CD8-positive, alpha-beta memory T cell (primary cell): ENCODE measurements at regions not wholly inside any gene's neighbourhood (a gene's known extent, or its start where the extent isn't known, plus 50 kb on each side); places are given as distances from the start of the nearest gene placed in this dataset.

ENCODE experiments used
- CTCF ChIA-PET: fragments of 350-600 bp; sonication (Branson Sonifier 250); formaldehyde crosslinking; loops from one replicate; lab custom pipeline; 2021; ENCODE audit warnings: antibody characterized with exemption; lab: Charles Lee
- POLR2A ChIA-PET: fragments of 350-600 bp; sonication (Branson Sonifier 250); formaldehyde crosslinking; loops from one replicate; lab custom pipeline; 2021; ENCODE audit warnings: antibody characterized with exemption; lab: Charles Lee
- DNase-seq, 5 donors: peaks; one replicate each; pipeline versions ENCODE4 v3.0.0 to v3.0.0-alpha.2; 2020 to 2022; ENCODE audit warnings: mixed read lengths in 1 of 5
- H3K27ac ChIP-seq: one replicate; pipeline ENCODE4 v1.7.0; 2013; ENCODE audit warnings: low read depth, mild to moderate bottlenecking, low read length, moderate library complexity
- H3K27me3 ChIP-seq: 2 replicates; pipeline ENCODE4 v1.7.0; 2013; ENCODE audit warnings: low read length, mild to moderate bottlenecking; ENCODE audit not compliant: insufficient read depth, poor library complexity, severe bottlenecking
- H3K36me3 ChIP-seq: 2 replicates; pipeline ENCODE4 v1.7.0; 2013; ENCODE audit warnings: mild to moderate bottlenecking, low read length, moderate library complexity; ENCODE audit not compliant: insufficient read depth
- H3K4me1 ChIP-seq: 2 replicates; pipeline ENCODE4 v1.7.0; 2013; ENCODE audit warnings: mild to moderate bottlenecking, low read length, moderate library complexity; ENCODE audit not compliant: insufficient read depth
- H3K4me3 ChIP-seq: 2 replicates; pipeline ENCODE4 v1.7.0; 2013; ENCODE audit warnings: mild to moderate bottlenecking, low read length
- H3K9me3 ChIP-seq: 2 replicates; pipeline ENCODE4 v1.7.0; 2013; ENCODE audit warnings: mild to moderate bottlenecking, low read length
- H3K27ac Mint-ChIP-seq, 8 donors: one replicate each; pipeline ENCODE4 v1.8.0; 2020 to 2021; ENCODE audit warnings: mixed read lengths in 8 of 8, mild to moderate bottlenecking in 6 of 8, inconsistent platforms in 3 of 8, moderate library complexity in 3 of 8
- H3K27me3 Mint-ChIP-seq, 2 donors: one replicate each; pipeline ENCODE4 v1.8.0; 2020 to 2021; ENCODE audit warnings: mixed read lengths in 2 of 2, mild to moderate bottlenecking in 1 of 2, moderate library complexity in 1 of 2
- H3K36me3 Mint-ChIP-seq, 3 donors: one replicate each; pipeline ENCODE4 v1.8.0; 2020 to 2021; ENCODE audit warnings: mixed read lengths in 3 of 3, inconsistent platforms in 1 of 3, mild to moderate bottlenecking in 1 of 3
- H3K4me1 Mint-ChIP-seq, 3 donors: one replicate each; pipeline ENCODE4 v1.8.0; 2020 to 2021; ENCODE audit warnings: mixed read lengths in 3 of 3, inconsistent platforms in 1 of 3, mild to moderate bottlenecking in 1 of 3
- H3K4me3 Mint-ChIP-seq, 7 donors: one replicate each; pipeline ENCODE4 v1.8.0; 2020 to 2021; ENCODE audit warnings: mixed read lengths in 7 of 7, mild to moderate bottlenecking in 6 of 7, moderate library complexity in 4 of 7, inconsistent platforms in 2 of 7
- H3K9me3 Mint-ChIP-seq, 5 donors: one replicate each; pipeline ENCODE4 v1.8.0; 2020 to 2022; ENCODE audit warnings: mixed read lengths in 5 of 5, mild to moderate bottlenecking in 3 of 5, moderate library complexity in 2 of 5, inconsistent platforms in 1 of 5

DNA sequence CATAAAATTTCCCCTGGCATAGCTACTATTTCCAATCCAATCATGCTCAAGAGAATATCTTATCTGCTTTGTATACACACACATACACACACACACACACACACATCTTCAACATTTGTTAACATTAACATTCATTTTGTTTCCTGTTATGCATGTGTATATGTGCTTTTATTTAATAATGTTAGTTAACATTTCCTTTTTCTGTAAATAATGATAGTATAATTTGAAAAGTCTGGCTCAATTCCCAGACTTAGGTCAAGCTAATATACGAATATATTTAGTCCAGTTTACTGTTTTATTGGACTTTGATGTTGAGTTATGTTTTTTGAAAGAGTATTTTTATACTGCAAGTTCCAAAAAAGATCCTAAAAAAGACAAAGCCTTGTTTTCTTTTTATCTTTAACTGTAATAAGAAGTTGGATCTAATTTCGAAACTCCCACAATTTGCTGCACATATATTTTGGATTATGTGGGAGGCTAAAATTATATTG is 1072.4 kb downstream of the EFNB2 start:
- Mint-ChIP-seq H3K27ac (no peak overlapping the region), H3K4me1 (no peaks in the 10 kb centered on the region), H3K4me3 (no peak overlapping the region), H3K36me3 (no peaks in the 10 kb centered on the region), H3K27me3 (no peaks in the 10 kb centered on the region), H3K9me3 (peaks cover 0 to 6% (median 0%) of the 10 kb centered on the region in 5 donors)
- ChIA-PET POLR2A (no interaction called here), CTCF (no interaction called here)
- H3K4me1 ChIP-seq, result no peaks in the 10 kb centered on the region
- H3K4me3 ChIP-seq, result no peak overlapping the region
- no peaks in the 10 kb centered on the region for H3K36me3 ChIP-seq
- no peak overlapping the region for H3K27ac ChIP-seq
- H3K9me3 ChIP-seq, result no peaks in the 10 kb centered on the region
- no peaks in the 10 kb centered on the region for H3K27me3 ChIP-seq
- no peak for DNase-seq

DNA sequence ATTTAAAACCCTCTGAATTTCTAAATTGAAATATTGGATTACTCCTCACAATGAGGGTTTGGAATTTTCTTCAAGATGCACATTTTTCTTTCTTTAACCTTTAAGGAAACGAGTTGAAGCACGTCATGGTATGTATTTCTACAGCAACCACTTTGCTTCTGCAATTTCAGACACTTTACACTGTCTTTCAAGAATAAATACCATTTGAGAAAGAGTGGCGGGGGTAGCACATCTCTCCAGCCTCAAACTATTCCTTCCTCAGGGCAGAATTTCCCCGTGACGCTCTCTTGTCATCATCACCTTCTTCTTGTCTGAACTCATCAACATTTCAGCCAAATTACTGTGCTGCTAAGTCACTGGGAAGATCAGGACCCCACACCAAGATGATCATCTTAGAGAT is 1073.4 kb downstream of the EFNB2 start:
- POLR2A ChIA-PET, result no interaction called here
- no peaks in the 10 kb centered on the region for H3K36me3 ChIP-seq
- no peaks in the 10 kb centered on the region for H3K9me3 ChIP-seq
- H3K27ac ChIP-seq, result no peak overlapping the region
- H3K27me3 ChIP-seq, result no peaks in the 10 kb centered on the region
- no peak overlapping the region for H3K27ac Mint-ChIP-seq
- H3K4me1 Mint-ChIP-seq, result no peaks in the 10 kb centered on the region
- DNase-seq, result no peak
- H3K36me3 Mint-ChIP-seq, result no peaks in the 10 kb centered on the region
- no peaks in the 10 kb centered on the region for H3K4me1 ChIP-seq
- H3K27me3 Mint-ChIP-seq, result no peaks in the 10 kb centered on the region
- CTCF ChIA-PET, result no interaction called here
- H3K4me3 Mint-ChIP-seq, result no peak overlapping the region
- peaks cover 0 to 6% (median 0%) of the 10 kb centered on the region in 5 donors for H3K9me3 Mint-ChIP-seq
- H3K4me3 ChIP-seq, result no peak overlapping the region

DNA sequence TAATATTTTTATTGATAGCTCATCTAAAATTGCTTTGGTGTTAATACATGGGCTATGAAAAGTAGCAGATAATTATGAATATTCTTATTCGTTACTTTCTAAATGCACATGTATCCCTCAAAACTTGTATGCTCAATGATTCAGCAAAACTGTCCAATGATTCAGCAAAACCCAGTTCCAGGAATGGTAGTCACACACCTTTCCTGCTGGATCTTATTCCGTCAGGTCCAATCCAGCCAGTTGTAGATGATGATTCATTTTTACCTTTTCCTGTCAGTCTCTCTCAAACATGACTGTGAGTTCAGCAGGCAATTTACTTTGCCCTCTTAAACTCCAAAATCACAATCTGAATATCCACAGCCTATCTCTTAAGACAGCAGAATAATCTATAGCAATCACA is 1082.6 kb downstream of the EFNB2 start:
- Histone ChIP-seq H3K4me3 (no peak overlapping the region), H3K36me3 (no peaks in the 10 kb centered on the region), H3K27ac (no peak overlapping the region), H3K27me3 (no peaks in the 10 kb centered on the region), H3K4me1 (no peaks in the 10 kb centered on the region), H3K9me3 (no peaks in the 10 kb centered on the region)
- ChIA-PET POLR2A (no interaction called here), CTCF (no interaction called here)
- H3K36me3 Mint-ChIP-seq, result no peaks in the 10 kb centered on the region
- peaks cover 0 to 17% (median 0%) of the 10 kb centered on the region in 5 donors for H3K9me3 Mint-ChIP-seq
- no peak overlapping the region for H3K4me3 Mint-ChIP-seq
- no peaks in the 10 kb centered on the region for H3K27me3 Mint-ChIP-seq
- no peak for DNase-seq
- H3K27ac Mint-ChIP-seq, result no peak overlapping the region
- no peaks in the 10 kb centered on the region for H3K4me1 Mint-ChIP-seq

DNA sequence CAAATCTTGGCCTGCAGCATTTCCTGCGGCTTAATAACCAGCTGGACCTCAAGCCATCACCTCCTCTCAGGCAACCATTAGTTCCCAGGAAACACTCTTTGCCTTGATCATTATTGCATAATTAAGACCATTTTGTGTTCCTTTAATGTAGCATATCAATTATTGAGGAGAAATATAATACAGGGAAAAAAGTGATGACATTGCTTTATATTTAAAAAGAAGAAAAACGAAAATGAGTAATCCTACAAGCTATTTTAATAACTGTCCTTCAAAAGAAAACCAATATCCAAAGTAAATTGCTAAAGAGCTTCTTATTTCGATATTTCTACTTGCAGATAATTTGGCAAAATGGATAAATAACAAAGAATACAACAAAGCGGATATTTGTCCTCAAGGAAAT is 1084.7 kb downstream of the EFNB2 start:
- Histone ChIP-seq H3K4me3 (no peak overlapping the region), H3K27ac (no peak overlapping the region), H3K9me3 (no peaks in the 10 kb centered on the region), H3K27me3 (no peaks in the 10 kb centered on the region), H3K36me3 (no peaks in the 10 kb centered on the region), H3K4me1 (no peaks in the 10 kb centered on the region)
- Mint-ChIP-seq H3K27me3 (no peaks in the 10 kb centered on the region), H3K27ac (no peak overlapping the region), H3K9me3 (peaks cover 0 to 16% (median 0%) of the 10 kb centered on the region in 5 donors), H3K36me3 (no peaks in the 10 kb centered on the region), H3K4me1 (peaks cover 0 to 3% (median 3%) of the 10 kb centered on the region in 3 donors), H3K4me3 (no peak overlapping the region)
- POLR2A ChIA-PET, result no interaction called here
- CTCF ChIA-PET, result no interaction called here
- no peak for DNase-seq

DNA sequence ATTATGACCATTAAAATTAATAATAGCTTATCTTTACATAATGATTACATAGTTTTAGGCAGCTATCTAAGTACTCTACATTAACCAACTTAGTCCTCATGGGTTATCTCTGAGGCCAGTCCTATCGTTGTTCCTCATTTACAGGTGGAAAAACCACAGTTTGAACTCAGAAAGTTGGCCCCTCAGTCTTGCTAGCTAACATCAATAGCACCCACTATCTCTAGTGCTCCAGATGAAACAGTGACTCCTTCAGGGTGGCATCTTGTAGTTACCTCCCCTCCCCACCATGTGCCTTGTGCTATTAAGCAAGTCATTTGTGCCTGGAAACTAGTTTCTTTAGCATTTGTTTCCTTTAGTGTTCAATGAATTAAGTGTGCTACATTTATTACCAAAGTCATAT is 1086.7 kb downstream of the EFNB2 start:
- Mint-ChIP-seq H3K27ac (no peak overlapping the region), H3K36me3 (no peaks in the 10 kb centered on the region), H3K9me3 (peaks cover 0 to 6% (median 0%) of the 10 kb centered on the region in 5 donors), H3K4me3 (no peak overlapping the region), H3K27me3 (no peaks in the 10 kb centered on the region), H3K4me1 (peaks cover 0 to 5% (median 5%) of the 10 kb centered on the region in 3 donors)
- Histone ChIP-seq H3K27me3 (no peaks in the 10 kb centered on the region), H3K27ac (no peak overlapping the region), H3K4me1 (no peaks in the 10 kb centered on the region), H3K9me3 (no peaks in the 10 kb centered on the region), H3K4me3 (no peak overlapping the region), H3K36me3 (no peaks in the 10 kb centered on the region)
- ChIA-PET POLR2A (no interaction called here), CTCF (no interaction called here)
- DNase-seq, result no peak

DNA sequence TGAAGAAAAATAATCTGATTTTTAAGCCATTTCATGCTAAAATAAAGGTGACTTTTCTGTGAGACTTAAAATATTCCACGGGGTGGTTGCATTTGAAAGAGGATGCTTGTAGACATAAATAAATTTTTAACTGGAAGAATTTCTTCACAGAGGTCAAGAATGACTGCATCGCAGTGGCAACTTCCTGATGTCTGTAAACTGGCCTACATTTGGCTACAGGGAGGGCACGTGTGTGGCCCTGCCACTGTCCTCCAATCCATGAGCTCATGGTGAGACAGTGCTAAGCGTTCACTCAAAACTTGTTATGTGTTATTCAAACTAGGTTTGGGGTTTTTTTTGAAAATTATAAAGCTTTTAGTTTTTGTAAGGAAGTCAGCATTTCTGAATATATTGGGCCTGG is 1089.3 kb downstream of the EFNB2 start:
- no peaks in the 10 kb centered on the region for H3K9me3 ChIP-seq
- Mint-ChIP-seq H3K4me1 (peaks cover 0 to 5% (median 5%) of the 10 kb centered on the region in 3 donors), H3K27ac (no peak overlapping the region), H3K9me3 (peaks cover 0 to 2% (median 0%) of the 10 kb centered on the region in 5 donors), H3K36me3 (no peaks in the 10 kb centered on the region), H3K4me3 (peak overlapping the region in 1 of 7 donors; percentile 30), H3K27me3 (no peaks in the 10 kb centered on the region)
- H3K36me3 ChIP-seq, result no peaks in the 10 kb centered on the region
- CTCF ChIA-PET, result no interaction called here
- no peak overlapping the region for H3K4me3 ChIP-seq
- POLR2A ChIA-PET, result no interaction called here
- H3K4me1 ChIP-seq, result no peaks in the 10 kb centered on the region
- no peaks in the 10 kb centered on the region for H3K27me3 ChIP-seq
- no peak for DNase-seq
- H3K27ac ChIP-seq, result no peak overlapping the region

DNA sequence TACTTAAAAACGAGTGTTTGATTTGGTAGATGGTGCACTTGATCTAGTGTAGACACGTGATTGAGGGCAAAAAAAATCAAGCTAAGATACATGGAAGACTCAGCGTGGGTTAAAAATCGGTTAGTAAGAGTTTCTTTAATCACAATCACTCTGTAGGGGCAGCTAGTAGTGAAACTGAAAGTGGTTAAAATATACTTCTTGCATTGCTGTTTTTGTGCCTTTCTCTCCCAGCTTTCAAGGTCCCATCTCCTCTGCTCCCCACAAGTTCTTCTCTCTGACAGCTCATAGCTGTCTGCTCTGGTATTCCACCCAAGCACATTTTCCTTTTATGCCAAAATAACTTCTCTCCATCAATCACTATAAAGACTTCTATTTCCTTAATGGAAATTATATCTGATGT is 1089.7 kb downstream of the EFNB2 start:
- Histone ChIP-seq H3K27ac (no peak overlapping the region), H3K4me1 (no peaks in the 10 kb centered on the region), H3K9me3 (no peaks in the 10 kb centered on the region), H3K36me3 (no peaks in the 10 kb centered on the region), H3K4me3 (no peak overlapping the region), H3K27me3 (no peaks in the 10 kb centered on the region)
- H3K27ac Mint-ChIP-seq, result no peak overlapping the region
- peaks cover 0 to 2% (median 0%) of the 10 kb centered on the region in 5 donors for H3K9me3 Mint-ChIP-seq
- DNase-seq, result no peak
- H3K4me3 Mint-ChIP-seq, result peak overlapping the region in 4 of 7 donors; percentile 14 to 58 (median 28)
- H3K36me3 Mint-ChIP-seq, result no peaks in the 10 kb centered on the region
- ChIA-PET CTCF (no interaction called here), POLR2A (no interaction called here)
- H3K27me3 Mint-ChIP-seq, result no peaks in the 10 kb centered on the region
- H3K4me1 Mint-ChIP-seq, result peaks cover 0 to 5% (median 5%) of the 10 kb centered on the region in 3 donors

DNA sequence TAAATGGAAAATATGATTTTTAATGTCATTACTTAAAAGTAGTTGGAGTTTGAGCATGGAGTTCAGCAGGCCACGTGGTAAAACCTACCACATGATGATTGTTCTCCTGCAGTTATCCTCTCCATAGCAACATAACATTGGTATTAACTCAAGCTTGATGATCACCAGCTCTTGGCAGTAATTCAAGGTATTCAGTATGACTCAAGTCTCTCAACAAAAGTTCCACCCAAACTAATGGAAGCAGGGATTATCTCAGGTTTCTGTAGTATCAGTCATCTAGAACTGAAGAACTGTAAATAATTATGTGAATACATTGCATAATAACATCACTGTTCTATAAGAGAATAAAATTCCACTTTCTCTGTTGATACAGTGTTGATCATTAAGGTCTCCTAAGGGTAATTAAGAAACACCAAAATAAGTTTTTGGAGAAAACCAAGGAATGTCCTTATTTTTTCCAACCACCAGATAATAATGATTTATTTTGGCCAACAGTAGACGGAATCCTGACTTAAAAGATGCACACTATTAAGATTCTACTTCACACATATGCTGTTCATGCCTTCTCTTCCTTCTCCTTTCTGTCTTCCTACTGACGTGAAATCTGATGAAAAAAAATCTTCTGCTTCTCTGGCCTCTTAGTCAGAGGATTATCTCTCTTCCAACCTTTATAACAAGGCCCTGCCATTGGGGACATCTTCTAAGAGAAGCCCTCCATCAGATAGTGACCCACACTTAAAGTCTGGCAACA is 1092.3 kb downstream of the EFNB2 start:
- Histone ChIP-seq H3K4me3 (no peak overlapping the region), H3K27ac (no peak overlapping the region), H3K4me1 (no peaks in the 10 kb centered on the region), H3K36me3 (no peaks in the 10 kb centered on the region), H3K9me3 (no peaks in the 10 kb centered on the region), H3K27me3 (no peaks in the 10 kb centered on the region)
- H3K27me3 Mint-ChIP-seq, result no peaks in the 10 kb centered on the region
- peaks cover 0 to 2% (median 0%) of the 10 kb centered on the region in 5 donors for H3K9me3 Mint-ChIP-seq
- ChIA-PET POLR2A (no interaction called here), CTCF (no interaction called here)
- no peaks in the 10 kb centered on the region for H3K36me3 Mint-ChIP-seq
- H3K27ac Mint-ChIP-seq, result no peak overlapping the region
- peaks cover 0 to 5% (median 5%) of the 10 kb centered on the region in 3 donors for H3K4me1 Mint-ChIP-seq
- DNase-seq, result no peak
- no peak overlapping the region for H3K4me3 Mint-ChIP-seq
